SK-N-SH (cell line): ENCODE measurements at regions not wholly inside any gene's neighbourhood (a gene's known extent, or its start where the extent isn't known, plus 50 kb on each side); places are given as distances from the start of the nearest gene placed in this dataset.

Source experiments
- CHD2 ChIP-seq: fragments of 150-350 bp; IDR thresholded peaks from 2 replicates; pipeline ENCODE4 v1.6.1; 2018; ENCODE audit warnings: low read length; ENCODE audit not compliant: partially characterized antibody
- EP300 ChIP-seq, 2 experiments: IDR thresholded peaks; 2 replicates each; pipeline versions ENCODE4 v1.4.0 to v1.6.1; 2012; ENCODE audit warnings: borderline replicate concordance in 1 of 2, low read depth in 1 of 2, low read length in 1 of 2
- FOXJ3 ChIP-seq: sonication (generic); formaldehyde crosslinking; IDR thresholded peaks from 2 replicates; pipeline ENCODE4 v1.5.1; 2020; ENCODE audit warnings: mild to moderate bottlenecking, missing genetic modification reagents
- FOXM1 ChIP-seq: IDR thresholded peaks from 2 replicates; pipeline ENCODE4 v1.4.0; 2012; ENCODE audit warnings: low read depth, mild to moderate bottlenecking
- GABPA ChIP-seq: IDR thresholded peaks from 2 replicates; pipeline ENCODE4 v1.4.0; 2012; ENCODE audit warnings: low read depth, mild to moderate bottlenecking
- MAX ChIP-seq: IDR thresholded peaks from 2 replicates; pipeline ENCODE4 v1.4.0; 2012; ENCODE audit warnings: low read depth
- MEF2A ChIP-seq: IDR thresholded peaks from 2 replicates; pipeline ENCODE4 v1.4.0; 2012; ENCODE audit warnings: low read depth, borderline replicate concordance
- NRF1 ChIP-seq: IDR thresholded peaks from 2 replicates; pipeline ENCODE4 v1.6.1; 2012; ENCODE audit warnings: low read depth, mild to moderate bottlenecking, low read length
- POLR2AphosphoS5 ChIP-seq: IDR thresholded peaks from 2 replicates; pipeline ENCODE4 v1.6.1; 2012; ENCODE audit warnings: low read depth, low read length
- RFX5 ChIP-seq: IDR thresholded peaks from 2 replicates; pipeline ENCODE4 v1.6.1; 2012; ENCODE audit warnings: mild to moderate bottlenecking, improper control_type of control experiment, low read length
- TAF1 ChIP-seq: IDR thresholded peaks from 2 replicates; pipeline ENCODE4 v1.6.1; 2012; ENCODE audit warnings: low read depth, mild to moderate bottlenecking, low read length, moderate library complexity, borderline replicate concordance
- TEAD4 ChIP-seq: IDR thresholded peaks from 2 replicates; pipeline ENCODE4 v1.4.0; 2012; ENCODE audit warnings: mild to moderate bottlenecking, borderline replicate concordance; ENCODE audit not compliant: insufficient read depth
- TF ChIP-seq, protein P1 (sequence below): fragments of 200-600 bp; sonication (generic); IDR thresholded peaks from 2 replicates; pipeline ENCODE4 v1.6.1; 2017; ENCODE audit warnings: antibody characterized with exemption, mild to moderate bottlenecking, moderate library complexity
- TF ChIP-seq, protein P2 (sequence below): IDR thresholded peaks from 2 replicates; pipeline ENCODE4 v1.4.0; 2012; ENCODE audit warnings: low read depth, borderline replicate concordance

- TF ChIP-seq TEAD4 = no peak
- TF ChIP-seq, protein P1, sequence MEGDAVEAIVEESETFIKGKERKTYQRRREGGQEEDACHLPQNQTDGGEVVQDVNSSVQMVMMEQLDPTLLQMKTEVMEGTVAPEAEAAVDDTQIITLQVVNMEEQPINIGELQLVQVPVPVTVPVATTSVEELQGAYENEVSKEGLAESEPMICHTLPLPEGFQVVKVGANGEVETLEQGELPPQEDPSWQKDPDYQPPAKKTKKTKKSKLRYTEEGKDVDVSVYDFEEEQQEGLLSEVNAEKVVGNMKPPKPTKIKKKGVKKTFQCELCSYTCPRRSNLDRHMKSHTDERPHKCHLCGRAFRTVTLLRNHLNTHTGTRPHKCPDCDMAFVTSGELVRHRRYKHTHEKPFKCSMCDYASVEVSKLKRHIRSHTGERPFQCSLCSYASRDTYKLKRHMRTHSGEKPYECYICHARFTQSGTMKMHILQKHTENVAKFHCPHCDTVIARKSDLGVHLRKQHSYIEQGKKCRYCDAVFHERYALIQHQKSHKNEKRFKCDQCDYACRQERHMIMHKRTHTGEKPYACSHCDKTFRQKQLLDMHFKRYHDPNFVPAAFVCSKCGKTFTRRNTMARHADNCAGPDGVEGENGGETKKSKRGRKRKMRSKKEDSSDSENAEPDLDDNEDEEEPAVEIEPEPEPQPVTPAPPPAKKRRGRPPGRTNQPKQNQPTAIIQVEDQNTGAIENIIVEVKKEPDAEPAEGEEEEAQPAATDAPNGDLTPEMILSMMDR = no peak
- TF ChIP-seq NRF1 = no peak
- TF ChIP-seq FOXJ3 (CRISPR knock-in tag) = no peak
- TF ChIP-seq GABPA = no peak
- no peak for TF ChIP-seq MEF2A
- no peak for TF ChIP-seq CHD2
- no peak for TF ChIP-seq EP300 (IDR thresholded peaks at IDR 0.05; ENCODE audit: borderline replicate concordance in 1 of 2, low read depth in 1 of 2, low read length in 1 of 2)
- TF ChIP-seq MAX = no peak
- TF ChIP-seq FOXM1 = no peak
- TF ChIP-seq, protein P2, sequence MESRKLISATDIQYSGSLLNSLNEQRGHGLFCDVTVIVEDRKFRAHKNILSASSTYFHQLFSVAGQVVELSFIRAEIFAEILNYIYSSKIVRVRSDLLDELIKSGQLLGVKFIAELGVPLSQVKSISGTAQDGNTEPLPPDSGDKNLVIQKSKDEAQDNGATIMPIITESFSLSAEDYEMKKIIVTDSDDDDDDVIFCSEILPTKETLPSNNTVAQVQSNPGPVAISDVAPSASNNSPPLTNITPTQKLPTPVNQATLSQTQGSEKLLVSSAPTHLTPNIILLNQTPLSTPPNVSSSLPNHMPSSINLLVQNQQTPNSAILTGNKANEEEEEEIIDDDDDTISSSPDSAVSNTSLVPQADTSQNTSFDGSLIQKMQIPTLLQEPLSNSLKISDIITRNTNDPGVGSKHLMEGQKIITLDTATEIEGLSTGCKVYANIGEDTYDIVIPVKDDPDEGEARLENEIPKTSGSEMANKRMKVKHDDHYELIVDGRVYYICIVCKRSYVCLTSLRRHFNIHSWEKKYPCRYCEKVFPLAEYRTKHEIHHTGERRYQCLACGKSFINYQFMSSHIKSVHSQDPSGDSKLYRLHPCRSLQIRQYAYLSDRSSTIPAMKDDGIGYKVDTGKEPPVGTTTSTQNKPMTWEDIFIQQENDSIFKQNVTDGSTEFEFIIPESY = no peak
- TF ChIP-seq POLR2AphosphoS5 = no peak
- TF ChIP-seq TAF1 = no peak
- no peak for TF ChIP-seq RFX5
Observed at GRCh38 chr4:188722911-188723310, 583.7 kb downstream of the TRIML1 start.
